ENCODE measurements at regions not wholly inside any gene's neighbourhood (a gene's known extent, or its start where the extent isn't known, plus 50 kb on each side); places are given as distances from the start of the nearest gene placed in this dataset.

DNA sequence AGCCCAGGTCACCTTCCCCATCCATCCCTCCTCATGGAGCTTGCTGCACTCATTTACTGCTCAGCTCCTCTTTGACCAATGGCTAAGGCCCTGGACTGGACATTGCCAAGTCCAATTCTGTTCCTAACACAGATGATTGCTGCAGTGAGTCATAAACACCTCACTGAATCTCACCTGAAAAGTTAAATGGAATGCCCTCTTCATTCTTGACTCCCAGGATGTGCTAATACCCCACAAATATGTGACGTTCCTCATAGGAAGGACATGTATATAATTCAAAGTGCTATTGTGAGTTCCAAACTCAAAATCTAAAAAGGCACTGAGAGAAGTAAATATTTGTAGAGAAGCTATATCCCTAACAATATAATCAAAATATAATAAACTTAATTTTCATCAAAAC is 73.5 kb upstream of the DLX6 start:
- DNase-seq = no peak

DNA sequence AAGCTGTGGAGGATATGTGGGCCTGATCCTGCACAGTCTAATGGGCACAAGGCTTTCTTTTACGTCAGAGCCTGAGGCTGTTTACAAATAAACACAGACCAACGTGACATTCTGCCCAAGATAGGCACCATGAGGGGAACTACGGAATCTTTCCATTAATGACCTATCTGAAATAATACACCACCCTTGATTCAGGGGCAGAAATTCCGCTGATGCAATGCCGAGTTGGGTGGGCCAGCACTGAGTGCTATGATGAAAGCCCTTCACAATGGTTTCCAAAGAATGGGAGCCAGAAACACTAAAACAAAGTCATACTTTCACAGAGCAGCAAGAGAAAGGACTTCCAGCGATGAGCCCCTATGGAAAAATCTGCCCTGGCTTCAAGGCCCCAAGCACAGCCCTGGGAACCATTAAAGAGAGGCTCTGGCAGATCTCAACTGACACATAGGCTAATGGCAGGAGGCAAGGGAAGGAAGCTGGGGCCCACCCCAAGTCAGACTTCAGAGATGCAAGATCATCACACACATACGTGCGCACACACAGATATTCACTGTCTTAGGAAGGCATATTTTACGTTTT is 72.2 kb upstream of the DLX6 start:
- DNase-seq = no peak

DNA sequence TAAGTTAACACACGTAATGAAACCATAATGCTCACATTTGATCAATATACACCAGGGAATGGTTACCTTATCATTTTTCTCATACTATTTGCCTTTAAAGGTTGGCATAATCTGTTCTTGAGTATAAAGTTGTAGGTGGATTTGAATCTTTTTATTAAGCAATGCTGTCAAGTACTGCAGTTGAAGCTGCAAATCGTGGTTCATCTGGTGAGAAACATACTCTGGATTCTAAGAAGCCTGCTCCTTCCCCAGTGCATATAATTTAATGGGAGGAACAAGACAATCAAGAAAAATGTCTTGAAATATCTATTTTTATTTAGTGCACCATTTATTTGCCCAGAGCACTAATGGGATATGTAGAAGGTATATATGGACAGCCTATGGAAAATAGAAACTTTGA is 68.7 kb upstream of the DLX6 start:
- no peak for DNase-seq

- DNase-seq = no peak
Measured at GRCh38 chr7:96942112-96942511, 63.2 kb upstream of the DLX6 start.

DNA sequence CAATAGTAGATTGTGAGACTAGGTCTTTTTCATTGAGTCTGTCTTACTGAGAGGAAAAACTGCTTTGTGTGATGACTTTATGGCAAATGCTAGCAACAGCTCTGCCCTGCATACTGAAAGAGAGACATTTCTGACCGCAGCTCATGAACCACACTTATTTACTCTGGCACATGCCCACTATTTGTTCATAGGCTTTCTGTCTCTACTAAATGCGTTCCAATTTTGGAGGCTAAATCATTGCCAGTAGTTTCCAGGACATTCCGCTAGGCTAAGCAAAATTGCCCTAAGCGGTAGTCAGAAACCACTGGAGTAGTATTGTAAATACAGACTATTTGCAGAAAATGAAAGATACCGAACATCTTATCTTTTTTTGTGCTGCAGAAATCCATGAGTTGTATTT is 55.6 kb upstream of the DLX6 start:
- DNase-seq = no peak

DNA sequence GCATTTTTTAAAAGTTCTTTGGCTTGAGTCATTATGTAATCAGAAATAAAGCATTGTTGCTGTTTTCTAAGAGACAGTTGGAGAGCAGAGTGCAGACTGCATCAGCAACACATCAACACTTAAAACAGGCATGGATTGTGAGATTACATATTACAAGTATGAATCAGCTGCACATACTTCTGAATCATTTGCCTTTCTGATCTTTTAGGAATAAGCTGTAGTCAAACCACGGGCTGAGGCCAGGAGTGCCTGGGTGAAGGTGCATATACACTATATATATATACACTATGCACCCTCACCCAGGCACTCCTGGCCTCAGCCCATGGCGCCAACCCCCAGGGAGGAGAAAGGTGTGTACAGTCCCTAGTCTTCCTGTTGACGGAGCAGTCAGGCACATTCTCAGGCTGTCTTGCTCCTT is 52.4 kb upstream of the DLX6 start:
- DNase-seq = no peak

DNA sequence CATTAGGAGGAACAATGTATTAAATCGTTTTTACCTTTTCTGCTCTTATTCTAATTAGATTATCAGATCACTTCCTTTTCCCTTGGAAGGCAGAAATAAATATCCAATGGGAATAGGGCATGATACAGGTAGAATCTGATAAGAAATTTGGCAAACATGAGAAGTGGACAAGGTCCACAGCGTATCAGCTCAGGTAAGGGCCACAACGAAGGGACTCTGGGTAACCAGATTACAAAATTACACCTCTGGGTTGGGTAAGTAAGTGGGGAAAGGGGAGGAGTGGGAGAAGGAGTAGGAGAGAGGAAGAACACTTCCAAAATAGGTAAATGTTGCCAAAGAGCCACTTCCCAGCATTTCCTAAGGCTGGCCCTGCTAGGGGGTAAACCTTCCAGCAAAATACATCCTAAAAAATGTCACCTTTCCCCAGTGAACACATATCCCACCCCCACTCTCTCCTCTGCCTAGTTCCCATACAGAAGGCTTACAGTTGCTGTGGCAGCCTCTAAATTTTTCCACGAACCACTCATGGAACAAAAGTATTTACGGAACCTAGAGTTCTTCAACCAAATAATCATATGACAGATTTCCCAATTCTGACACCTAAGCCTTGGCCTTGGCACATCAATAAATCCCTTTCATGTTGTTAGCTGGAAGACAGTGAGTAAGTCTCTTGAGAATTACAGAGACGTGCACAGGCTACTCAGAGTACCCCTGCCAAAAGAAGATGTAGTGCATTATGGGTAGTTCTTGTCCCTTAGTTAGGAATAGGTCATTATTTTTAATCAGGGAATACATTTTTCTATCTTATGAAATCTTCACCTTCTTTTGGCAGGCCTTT is 51.5 kb upstream of the DLX6 start:
- DNase-seq = no peak

Measured in inflammatory macrophage treated with lipopolysaccharide for 1 hour (primary cell).